ENCODE measurements at regions not wholly inside any gene's neighbourhood (a gene's known extent, or its start where the extent isn't known, plus 50 kb on each side); places are given as distances from the start of the nearest gene placed in this dataset.

DNA sequence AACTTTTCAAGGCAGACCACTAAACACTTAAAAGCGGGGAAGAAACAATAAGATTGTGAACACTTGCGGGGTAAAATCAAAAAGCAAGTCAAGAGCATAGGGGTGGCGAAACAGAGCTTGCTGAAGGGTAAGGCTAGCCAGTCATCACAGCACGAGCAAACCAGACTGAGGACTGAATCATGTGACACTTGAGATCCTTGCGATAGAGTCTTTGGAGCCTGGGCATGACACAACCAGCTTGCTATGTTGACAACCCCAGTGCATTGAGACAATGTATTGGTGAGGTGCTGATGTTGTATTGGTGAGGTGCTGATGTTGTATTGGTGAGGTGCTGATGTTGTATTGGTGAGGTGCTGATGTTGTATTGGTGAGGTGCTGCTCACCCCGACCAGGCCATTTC, 72.3 kb downstream of the SLIT2 start:
- Histone ChIP-seq H3K4me3 (no peak overlapping the region), H3K4me1 (replicated peaks in 1 of 2) (peaks cover 0 to under 1% of the 10 kb centered on the region in 2 donors), H3K27ac (no peak overlapping the region), H3K27me3 (no peaks in the 10 kb centered on the region), H3K9me3 (replicated peaks in 1 of 3) (no peaks in the 10 kb centered on the region), H3K36me3 (replicated peaks in 1 of 2) (no peaks in the 10 kb centered on the region)
- intact Hi-C loops (cut with DNase I), result no loop called here
- DNase-seq, result no peak
- no peak for TF ChIP-seq POLR2A (IDR thresholded peaks at IDR 0.05)
- no peak for TF ChIP-seq CTCF (IDR thresholded peaks at IDR 0.05)
- WGBS, 4 donors, result 88 to 92% (median 90%) methylated on average over 6 of the region's 6 CpGs

DNA sequence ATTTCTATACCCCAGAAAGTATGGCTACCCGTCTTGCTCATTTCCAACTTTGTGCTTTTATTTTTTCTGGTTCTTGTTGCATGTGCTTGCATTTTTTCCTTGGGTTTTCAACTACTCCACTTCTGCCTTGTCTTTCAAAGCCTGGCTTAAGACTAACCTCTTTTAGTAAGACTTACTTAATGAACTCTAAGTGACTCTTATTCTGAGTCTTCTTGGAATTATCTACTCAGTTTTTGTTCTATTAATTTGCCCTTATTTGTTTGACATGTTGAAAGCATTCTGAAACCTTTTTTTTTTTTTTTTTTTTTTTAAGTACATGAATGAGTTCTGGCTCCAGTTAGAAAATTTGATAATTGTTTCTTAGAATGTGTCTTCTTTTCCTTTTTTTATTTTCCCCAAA, 74.8 kb downstream of the SLIT2 start:
- Histone ChIP-seq H3K4me3 (no peak overlapping the region), H3K9me3 (replicated peaks in 1 of 3) (no peaks in the 10 kb centered on the region), H3K4me1 (replicated peaks in 1 of 2) (no peaks in the 10 kb centered on the region), H3K27me3 (no peaks in the 10 kb centered on the region), H3K36me3 (replicated peaks in 1 of 2) (no peaks in the 10 kb centered on the region), H3K27ac (no peak overlapping the region)
- WGBS, 4 donors, result 82 to 88% (median 84%) methylated on average over 1 of the region's 1 CpG
- TF ChIP-seq POLR2A (IDR thresholded peaks at IDR 0.05), result no peak
- no peak for TF ChIP-seq CTCF (IDR thresholded peaks at IDR 0.05)
- intact Hi-C loops (cut with DNase I), result no loop called here
- DNase-seq, result no peak

DNA sequence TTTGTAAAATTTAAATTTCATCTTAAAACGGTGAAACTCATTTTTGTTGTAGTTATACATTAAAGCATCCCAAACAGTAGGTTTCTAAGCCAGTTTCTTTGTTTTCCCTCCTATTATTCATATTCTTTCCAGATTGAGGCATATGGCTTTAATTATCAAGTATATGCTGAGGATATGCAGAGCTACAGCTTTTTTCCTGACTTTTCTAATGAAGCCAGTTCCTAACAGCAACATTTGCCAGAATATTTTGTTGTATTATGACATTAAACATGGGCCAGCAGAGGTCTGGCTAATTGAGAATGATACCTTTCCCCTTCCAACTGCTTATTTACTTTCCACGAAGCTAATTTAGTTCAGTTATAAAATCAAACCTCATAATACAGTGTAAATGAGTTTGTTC, 75.3 kb downstream of the SLIT2 start:
- Histone ChIP-seq H3K36me3 (replicated peaks in 1 of 2) (no peaks in the 10 kb centered on the region), H3K4me3 (no peak overlapping the region), H3K27me3 (no peaks in the 10 kb centered on the region), H3K9me3 (replicated peaks in 1 of 3) (no peaks in the 10 kb centered on the region), H3K27ac (no peak overlapping the region), H3K4me1 (replicated peaks in 1 of 2) (no peaks in the 10 kb centered on the region)
- no peak for TF ChIP-seq POLR2A (IDR thresholded peaks at IDR 0.05)
- TF ChIP-seq CTCF (IDR thresholded peaks at IDR 0.05), result no peak
- DNase-seq, result no peak
- 74 to 78% (median 75%) methylated on average over 2 of the region's 2 CpGs for WGBS, 4 donors
- intact Hi-C loops (cut with DNase I), result no loop called here

GRCh38 chr4:20327808-20328207, 76.1 kb downstream of the SLIT2 start:
- intact Hi-C loops (cut with DNase I), result no loop called here
- TF ChIP-seq CTCF (IDR thresholded peaks at IDR 0.05), result no peak
- no peak for TF ChIP-seq POLR2A (IDR thresholded peaks at IDR 0.05)
- Histone ChIP-seq H3K27me3 (no peaks in the 10 kb centered on the region), H3K27ac (no peak overlapping the region), H3K36me3 (replicated peaks in 1 of 2) (no peaks in the 10 kb centered on the region), H3K4me3 (no peak overlapping the region), H3K9me3 (replicated peaks in 1 of 3) (no peaks in the 10 kb centered on the region), H3K4me1 (replicated peaks in 1 of 2) (no peaks in the 10 kb centered on the region)
- WGBS, 4 donors, result 78 to 91% (median 87%) methylated on average over 2 of the region's 2 CpGs
- no peak for DNase-seq
